ENCODE measurements at regions not wholly inside any gene's neighbourhood (a gene's known extent, or its start where the extent isn't known, plus 50 kb on each side); places are given as distances from the start of the nearest gene placed in this dataset.

- TF ChIP-seq RAD21 (IDR thresholded peaks at IDR 0.05; ENCODE audit: low read length) = no peak
These were observed 560.8 kb downstream of the BRD1 start (continued) for GRCh38 chr22:49266561-49267519.

- H4K91ac ChIP-seq (ENCODE audit: insufficient read depth, low read depth, low read length) = no peak overlapping the region
- H2AFZ ChIP-seq (replicated peaks; ENCODE audit: low read length, poor library complexity) = no peak overlapping the region
- WGBS, 2 experiments (ENCODE audit: extremely low coverage in 2 of 2, insufficient read length in 1 of 2) = 70% methylated on average over 2 of the region's 11 CpGs; no CpG with 5 or more reads in 1 of the 2 experiments
- no peak overlapping the region for H3K23ac ChIP-seq (ENCODE audit: low read depth, low read length)
- ChIA-PET POLR2A (ENCODE audit: unreplicated experiment) (no interaction called here), CTCF (no interaction called here)
- H2BK5ac ChIP-seq (ENCODE audit: low read depth, low read length, poor library complexity, severe bottlenecking) = no peak overlapping the region
- H3K27ac ChIP-seq (ENCODE audit: insufficient read depth, low read length) = no peak overlapping the region
- no peak overlapping the region for H2BK20ac ChIP-seq (ENCODE audit: low read depth, low read length)
- H2AK9ac ChIP-seq (replicated peaks; ENCODE audit: low read depth, low read length, poor library complexity) = no peak overlapping the region
- DNase-seq = no peak
- H3K4ac ChIP-seq (ENCODE audit: low read depth, low read length) = no peak overlapping the region
- H2BK120ac ChIP-seq (ENCODE audit: low read depth, low read length) = no peak overlapping the region
- H4K20me1 ChIP-seq (ENCODE audit: insufficient read depth, low read length) = no peaks in the 10 kb centered on the region
- intact Hi-C loops (cut with micrococcal nuclease) (no loop called here), in situ Hi-C loops (cut with MboI; ENCODE audit: low sequenced_read_pairs) (no loop called here), dilution Hi-C loops (cut with HindIII; ENCODE audit: low sequenced_read_pairs, unreplicated experiment) (no loop called here)
- no peak overlapping the region for H3K4me3 ChIP-seq (ENCODE audit: insufficient read depth, low read depth, low read length)
- H3K18ac ChIP-seq (ENCODE audit: low read depth, low read length) = no peak overlapping the region
- no peak overlapping the region for H3K9ac ChIP-seq (ENCODE audit: low read depth, low read length)
- BruUV-seq (replicated peaks) = no TSS peak
- no peak for TF ChIP-seq POLR2A (IDR thresholded peaks at IDR 0.05; ENCODE audit: low read depth, low read length)
- no peaks in the 10 kb centered on the region for H3K79me1 ChIP-seq (ENCODE audit: low read depth in 1 of 2, low read length in 2 of 2)
- peaks cover 49% of the 10 kb centered on the region for H3K9me3 ChIP-seq (ENCODE audit: control insufficient read depth, insufficient read depth, low read length)
- no peaks in the 10 kb centered on the region for H3K4me1 ChIP-seq (ENCODE audit: control insufficient read depth, insufficient read depth, low read length)
- no peaks in the 10 kb centered on the region for H3K27me3 ChIP-seq (ENCODE audit: control insufficient read depth, insufficient read depth, low read length)
- H3K56ac ChIP-seq (ENCODE audit: extremely low read depth, insufficient read depth, low read length) = no peak overlapping the region
- H3K14ac ChIP-seq (replicated peaks; ENCODE audit: low read depth, low read length) = no peak overlapping the region
- no peak overlapping the region for H3K4me2 ChIP-seq (ENCODE audit: low read depth, low read length)
- no peak overlapping the region for H2AK5ac ChIP-seq (ENCODE audit: low read depth, low read length)
- H3K36me3 ChIP-seq (ENCODE audit: control insufficient read depth, insufficient read depth, low read length) = no peaks in the 10 kb centered on the region
- H2BK15ac ChIP-seq (ENCODE audit: low read depth, low read length) = no peak overlapping the region
- no peaks in the 10 kb centered on the region for H3K9me1 ChIP-seq (ENCODE audit: insufficient read depth, low read length)
- no peak for ATAC-seq (ENCODE audit: low read depth)
- no peak overlapping the region for H4K5ac ChIP-seq (ENCODE audit: low read depth, low read length)
- no peak overlapping the region for H4K8ac ChIP-seq (ENCODE audit: low read depth in 2 of 2, low read length in 2 of 2)
These were observed 563.0 kb downstream of the BRD1 start for GRCh38 chr22:49264696-49265095.

Measured in IMR-90 (cell line).